OCI-LY1 (cell line): ENCODE measurements at regions not wholly inside any gene's neighbourhood (a gene's known extent, or its start where the extent isn't known, plus 50 kb on each side); places are given as distances from the start of the nearest gene placed in this dataset.

Experiments
- H2AFZ ChIP-seq: fragments of 200-600 bp; sonication (generic), shearing (Covaris generic); 2 replicates; pipeline ENCODE4 v1.6.0; 2014; ENCODE audit warnings: antibody characterized with exemption, mild to moderate bottlenecking, low read length
- H3F3A ChIP-seq: fragments of 200-600 bp; sonication (generic), shearing (Covaris generic); 2 replicates; pipeline ENCODE4 v1.6.0; 2014; ENCODE audit warnings: mild to moderate bottlenecking, antibody characterized with exemption, low read length, moderate library complexity; ENCODE audit not compliant: insufficient read depth
- H3K27ac ChIP-seq: fragments of 200-600 bp; sonication (generic); 2 replicates; pipeline ENCODE4 v1.5.1; 2014; ENCODE audit warnings: low read length, mixed run types, mild to moderate bottlenecking, low read depth; ENCODE audit not compliant: poor library complexity, severe bottlenecking
- H3K27me3 ChIP-seq: fragments of 200-600 bp; sonication (generic); 2 replicates; pipeline ENCODE4 v1.6.0; 2014; ENCODE audit warnings: antibody characterized with exemption, mild to moderate bottlenecking, low read length, moderate library complexity; ENCODE audit not compliant: insufficient read depth
- H3K36me3 ChIP-seq: fragments of 200-600 bp; sonication (generic); 2 replicates; pipeline ENCODE4 v1.6.1; 2014; ENCODE audit warnings: mild to moderate bottlenecking, antibody characterized with exemption, low read length, moderate library complexity, mixed read lengths; ENCODE audit not compliant: insufficient read depth
- H3K4me1 ChIP-seq: fragments of 200-600 bp; sonication (generic); 2 replicates; pipeline ENCODE4 v1.5.1; 2014; ENCODE audit warnings: mild to moderate bottlenecking, low read length, moderate library complexity; ENCODE audit not compliant: insufficient read depth, severe bottlenecking
- H3K4me2 ChIP-seq: fragments of 200-600 bp; sonication (generic), shearing (Covaris generic); 2 replicates; pipeline ENCODE4 v1.6.1; 2014; ENCODE audit warnings: low read length
- H3K4me3 ChIP-seq: fragments of 200-600 bp; sonication (generic); 2 replicates; pipeline ENCODE4 v1.5.1; 2014; ENCODE audit warnings: low read length, low read depth, mild to moderate bottlenecking, mixed read lengths; ENCODE audit not compliant: poor library complexity, severe bottlenecking
- H3K79me2 ChIP-seq: fragments of 200-600 bp; shearing (Covaris generic); 2 replicates; pipeline ENCODE4 v1.6.1; 2016; ENCODE audit warnings: mixed run types, low read length, mixed read lengths; ENCODE audit not compliant: insufficient read depth
- H3K9ac ChIP-seq: fragments of 200-600 bp; sonication (generic), shearing (Covaris generic); 2 replicates; pipeline ENCODE4 v1.6.1; 2014; ENCODE audit warnings: mild to moderate bottlenecking, low read length, mixed read lengths
- H3K9me2 ChIP-seq: fragments of 200-600 bp; sonication (generic), shearing (Covaris generic); 2 replicates; pipeline ENCODE4 v1.6.1; 2014; ENCODE audit warnings: low read depth, mild to moderate bottlenecking, low read length, mixed read lengths
- H3K9me3 ChIP-seq: fragments of 200-600 bp; shearing (Covaris generic); 2 replicates; pipeline ENCODE4 v1.6.1; 2014; ENCODE audit warnings: low read length, mixed read lengths
- H4K20me1 ChIP-seq: fragments of 200-600 bp; sonication (generic), shearing (Covaris generic); 2 replicates; pipeline ENCODE4 v1.6.0; 2016; ENCODE audit warnings: mild to moderate bottlenecking, low read length; ENCODE audit not compliant: insufficient read depth
- EZH2 ChIP-seq: fragments of 200-600 bp; sonication (generic), shearing (Covaris generic); IDR thresholded peaks from 2 replicates; pipeline ENCODE4 v1.8.0; 2017; ENCODE audit warnings: borderline replicate concordance, mixed run types, mild to moderate bottlenecking, antibody characterized with exemption, low read length, moderate library complexity, mixed read lengths
- TF ChIP-seq, protein P1 (sequence below): fragments of 200-600 bp; sonication (generic), shearing (Covaris generic); IDR thresholded peaks from 2 replicates; pipeline ENCODE4 v1.5.1; 2017; ENCODE audit warnings: mild to moderate bottlenecking, antibody characterized with exemption, low read length, moderate library complexity, mixed read lengths

DNA sequence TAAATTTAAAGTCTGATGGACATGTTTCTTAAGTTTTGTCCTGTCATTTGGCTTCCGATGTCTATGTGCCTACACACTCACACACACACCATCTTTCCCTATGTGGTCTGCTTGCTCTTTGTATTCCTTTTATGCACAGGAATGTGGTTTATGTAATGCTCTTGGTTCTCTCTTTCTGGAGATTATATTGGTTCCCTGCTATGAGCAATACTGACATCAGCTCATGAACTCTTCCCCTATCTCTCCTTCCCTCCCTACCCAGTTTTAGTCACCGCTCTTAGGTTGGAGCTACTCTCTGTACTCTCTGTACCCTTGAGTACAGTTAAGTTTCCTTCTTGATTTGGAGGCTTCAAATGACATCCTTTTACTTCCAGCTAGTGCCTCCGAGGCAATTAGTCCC, 77.9 kb upstream of the MVB12B start:
- H3K9me3 ChIP-seq, result no peaks in the 10 kb centered on the region
- H4K20me1 ChIP-seq, result no peaks in the 10 kb centered on the region
- H3K27ac ChIP-seq, result no peak overlapping the region
- H3K4me2 ChIP-seq, result no peak overlapping the region
- H2AFZ ChIP-seq, result no peak overlapping the region
- no peaks in the 10 kb centered on the region for H3F3A ChIP-seq
- H3K79me2 ChIP-seq, result no peaks in the 10 kb centered on the region
- H3K4me1 ChIP-seq, result no peaks in the 10 kb centered on the region
- no peak for TF ChIP-seq EZH2
- TF ChIP-seq, protein P1, sequence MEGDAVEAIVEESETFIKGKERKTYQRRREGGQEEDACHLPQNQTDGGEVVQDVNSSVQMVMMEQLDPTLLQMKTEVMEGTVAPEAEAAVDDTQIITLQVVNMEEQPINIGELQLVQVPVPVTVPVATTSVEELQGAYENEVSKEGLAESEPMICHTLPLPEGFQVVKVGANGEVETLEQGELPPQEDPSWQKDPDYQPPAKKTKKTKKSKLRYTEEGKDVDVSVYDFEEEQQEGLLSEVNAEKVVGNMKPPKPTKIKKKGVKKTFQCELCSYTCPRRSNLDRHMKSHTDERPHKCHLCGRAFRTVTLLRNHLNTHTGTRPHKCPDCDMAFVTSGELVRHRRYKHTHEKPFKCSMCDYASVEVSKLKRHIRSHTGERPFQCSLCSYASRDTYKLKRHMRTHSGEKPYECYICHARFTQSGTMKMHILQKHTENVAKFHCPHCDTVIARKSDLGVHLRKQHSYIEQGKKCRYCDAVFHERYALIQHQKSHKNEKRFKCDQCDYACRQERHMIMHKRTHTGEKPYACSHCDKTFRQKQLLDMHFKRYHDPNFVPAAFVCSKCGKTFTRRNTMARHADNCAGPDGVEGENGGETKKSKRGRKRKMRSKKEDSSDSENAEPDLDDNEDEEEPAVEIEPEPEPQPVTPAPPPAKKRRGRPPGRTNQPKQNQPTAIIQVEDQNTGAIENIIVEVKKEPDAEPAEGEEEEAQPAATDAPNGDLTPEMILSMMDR, result no peak
- no peaks in the 10 kb centered on the region; the same call in 1 of the 2 replicates for H3K27me3 ChIP-seq
- H3K36me3 ChIP-seq, result no peaks in the 10 kb centered on the region
- H3K9ac ChIP-seq, result no peak overlapping the region
- H3K4me3 ChIP-seq, result no peak overlapping the region
- H3K9me2 ChIP-seq, result no peaks in the 10 kb centered on the region

DNA sequence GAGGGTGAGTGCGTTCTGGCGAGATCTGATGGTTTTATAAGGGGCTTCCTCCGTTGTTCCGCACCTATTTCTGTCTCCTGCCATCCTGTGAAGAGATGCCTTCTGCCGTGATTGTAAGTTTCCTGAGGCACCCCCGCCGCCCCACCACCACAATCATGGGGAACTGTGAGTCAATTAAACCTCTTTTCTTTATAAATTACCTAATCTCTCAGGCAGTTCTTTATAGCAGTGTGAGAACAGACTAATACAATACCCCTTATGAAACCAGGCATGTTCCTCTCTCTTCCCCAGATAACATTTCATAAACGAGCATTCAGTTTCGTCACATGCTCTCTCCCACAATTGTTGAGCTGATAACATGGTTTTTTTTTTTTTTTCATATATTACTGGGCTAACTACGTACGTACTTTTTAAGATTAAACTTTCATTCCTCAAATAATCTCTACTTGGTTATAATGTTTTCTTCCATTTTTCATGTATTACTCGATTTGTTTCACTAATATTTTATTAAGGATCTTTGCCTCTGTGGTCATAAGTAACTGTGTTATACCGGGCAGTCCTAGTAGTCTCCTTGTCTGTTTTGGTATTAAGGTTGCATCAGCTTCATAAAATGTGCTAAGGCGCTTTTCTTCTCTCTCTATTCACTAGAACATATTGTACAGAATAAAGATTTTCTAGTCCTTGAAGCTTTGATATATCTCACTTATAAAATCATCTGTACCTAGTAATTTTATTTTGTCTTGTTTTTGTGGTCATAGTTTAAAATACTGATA, 64.9 kb upstream of the MVB12B start:
- H3K4me1 ChIP-seq, result no peaks in the 10 kb centered on the region
- TF ChIP-seq, protein P1, result no peak
- no peak for TF ChIP-seq EZH2
- no peak overlapping the region for H3K9ac ChIP-seq
- H4K20me1 ChIP-seq, result no peaks in the 10 kb centered on the region
- H3K9me3 ChIP-seq, result no peaks in the 10 kb centered on the region
- H3F3A ChIP-seq, result no peaks in the 10 kb centered on the region
- no peak overlapping the region for H3K4me2 ChIP-seq
- H3K27me3 ChIP-seq, result no peaks in the 10 kb centered on the region
- no peaks in the 10 kb centered on the region for H3K79me2 ChIP-seq
- no peaks in the 10 kb centered on the region for H3K36me3 ChIP-seq
- no peak overlapping the region for H3K27ac ChIP-seq
- H3K9me2 ChIP-seq, result no peaks in the 10 kb centered on the region
- H3K4me3 ChIP-seq, result no peak overlapping the region
- no peak overlapping the region for H2AFZ ChIP-seq

- H3K4me1 ChIP-seq, result no peaks in the 10 kb centered on the region
- H4K20me1 ChIP-seq, result no peaks in the 10 kb centered on the region
- no peak overlapping the region for H2AFZ ChIP-seq
- H3K9ac ChIP-seq, result no peak overlapping the region
- no peaks in the 10 kb centered on the region for H3F3A ChIP-seq
- H3K27me3 ChIP-seq, result no peaks in the 10 kb centered on the region
- TF ChIP-seq, protein P1, result no peak
- TF ChIP-seq EZH2, result no peak
- H3K4me2 ChIP-seq, result no peak overlapping the region
- no peak overlapping the region for H3K27ac ChIP-seq
- no peaks in the 10 kb centered on the region for H3K36me3 ChIP-seq
- H3K9me2 ChIP-seq, result no peaks in the 10 kb centered on the region
- H3K79me2 ChIP-seq, result no peaks in the 10 kb centered on the region
- no peak overlapping the region for H3K4me3 ChIP-seq
- no peaks in the 10 kb centered on the region for H3K9me3 ChIP-seq
Observed at GRCh38 chr9:126262738-126263137, 63.9 kb upstream of the MVB12B start.
